Right renal pelvis (tissue), 4 donors: ENCODE measurements at regions not wholly inside any gene's neighbourhood (a gene's known extent, or its start where the extent isn't known, plus 50 kb on each side); places are given as distances from the start of the nearest gene placed in this dataset.

Experiments used
- DNase-seq, 4 donors: peaks; one replicate each; pipeline ENCODE4 v3.0.0-alpha.2; 2013; ENCODE audit warnings: low read depth in 4 of 4, low spot score in 3 of 4, missing footprints in 1 of 4

- DNase-seq = no peak
Observed at GRCh38 chr20:24773168-24773567, 175.9 kb upstream of the CST7 start.

- no peak for DNase-seq
Observed at GRCh38 chr20:24773751-24774201, 175.3 kb upstream of the CST7 start.

GRCh38 chr20:24775966-24776365 is 173.1 kb upstream of the CST7 start:
- DNase-seq = no peak

GRCh38 chr20:24776755-24777271 is 172.3 kb upstream of the CST7 start:
- DNase-seq = no peak

GRCh38 chr20:24777746-24778145 is 171.3 kb upstream of the CST7 start:
- no peak for DNase-seq

GRCh38 chr20:24778585-24779031 is 170.5 kb upstream of the CST7 start:
- DNase-seq = no peak

GRCh38 chr20:24779131-24779530 is 169.9 kb upstream of the CST7 start:
- no peak for DNase-seq

GRCh38 chr20:24779946-24780345 is 169.1 kb upstream of the CST7 start:
- no peak for DNase-seq

- DNase-seq = no peak
Observed at GRCh38 chr20:24780674-24781417, 168.2 kb upstream of the CST7 start.

GRCh38 chr20:24781418-24781980 is 167.6 kb upstream of the CST7 start:
- no peak for DNase-seq

- DNase-seq = no peak
Observed at GRCh38 chr20:24782301-24782700, 166.8 kb upstream of the CST7 start.

- no peak for DNase-seq
Observed at GRCh38 chr20:24782801-24783630, 166.1 kb upstream of the CST7 start.

- DNase-seq = no peak
Observed at GRCh38 chr20:24783631-24784492, 165.2 kb upstream of the CST7 start.

- DNase-seq = no peak
Observed at GRCh38 chr20:24784607-24785006, 164.5 kb upstream of the CST7 start.

GRCh38 chr20:24785141-24786110 is 163.6 kb upstream of the CST7 start:
- DNase-seq = no peak

GRCh38 chr20:24786111-24786495 is 163.0 kb upstream of the CST7 start:
- no peak for DNase-seq

GRCh38 chr20:24786646-24787045 is 162.4 kb upstream of the CST7 start:
- no peak for DNase-seq

GRCh38 chr20:24787071-24787470 is 162.0 kb upstream of the CST7 start:
- no peak for DNase-seq

- DNase-seq = no peak
Observed at GRCh38 chr20:24787621-24788020, 161.4 kb upstream of the CST7 start.
